ENCODE measurements at regions not wholly inside any gene's neighbourhood (a gene's known extent, or its start where the extent isn't known, plus 50 kb on each side); places are given as distances from the start of the nearest gene placed in this dataset.

GRCh38 chr18:53756610-53756972 lies 467.9 kb downstream of the MBD2 start:
- Histone ChIP-seq H3K27me3 (ENCODE audit: control insufficient read depth, insufficient read depth, low read length) (no peaks in the 10 kb centered on the region), H3K4me3 (ENCODE audit: low read depth, low read length) (no peak overlapping the region), H3K36me3 (ENCODE audit: control insufficient read depth, insufficient read depth, low read length) (no peaks in the 10 kb centered on the region)
- ChIA-PET CTCF (no interaction called here), POLR2A (no interaction called here)
- TF ChIP-seq, protein P1, sequence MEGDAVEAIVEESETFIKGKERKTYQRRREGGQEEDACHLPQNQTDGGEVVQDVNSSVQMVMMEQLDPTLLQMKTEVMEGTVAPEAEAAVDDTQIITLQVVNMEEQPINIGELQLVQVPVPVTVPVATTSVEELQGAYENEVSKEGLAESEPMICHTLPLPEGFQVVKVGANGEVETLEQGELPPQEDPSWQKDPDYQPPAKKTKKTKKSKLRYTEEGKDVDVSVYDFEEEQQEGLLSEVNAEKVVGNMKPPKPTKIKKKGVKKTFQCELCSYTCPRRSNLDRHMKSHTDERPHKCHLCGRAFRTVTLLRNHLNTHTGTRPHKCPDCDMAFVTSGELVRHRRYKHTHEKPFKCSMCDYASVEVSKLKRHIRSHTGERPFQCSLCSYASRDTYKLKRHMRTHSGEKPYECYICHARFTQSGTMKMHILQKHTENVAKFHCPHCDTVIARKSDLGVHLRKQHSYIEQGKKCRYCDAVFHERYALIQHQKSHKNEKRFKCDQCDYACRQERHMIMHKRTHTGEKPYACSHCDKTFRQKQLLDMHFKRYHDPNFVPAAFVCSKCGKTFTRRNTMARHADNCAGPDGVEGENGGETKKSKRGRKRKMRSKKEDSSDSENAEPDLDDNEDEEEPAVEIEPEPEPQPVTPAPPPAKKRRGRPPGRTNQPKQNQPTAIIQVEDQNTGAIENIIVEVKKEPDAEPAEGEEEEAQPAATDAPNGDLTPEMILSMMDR (IDR thresholded peaks at IDR 0.05; ENCODE audit: insufficient read depth, low read depth, low read length): no peak
- no peak for DNase-seq (ENCODE audit: low read depth)

- DNase-seq (ENCODE audit: low read depth): no peak
- Histone ChIP-seq H3K36me3 (ENCODE audit: control insufficient read depth, insufficient read depth, low read length) (no peaks in the 10 kb centered on the region), H3K4me3 (ENCODE audit: low read depth, low read length) (no peak overlapping the region), H3K27me3 (ENCODE audit: control insufficient read depth, insufficient read depth, low read length) (no peaks in the 10 kb centered on the region)
- ChIA-PET POLR2A (no interaction called here), CTCF (no interaction called here)
- TF ChIP-seq, protein P1 (IDR thresholded peaks at IDR 0.05; ENCODE audit: insufficient read depth, low read depth, low read length): no peak
Measured at GRCh38 chr18:53755914-53756609, 468.4 kb downstream of the MBD2 start.

- DNase-seq (ENCODE audit: low read depth): no peak
- Histone ChIP-seq H3K27me3 (ENCODE audit: control insufficient read depth, insufficient read depth, low read length) (no peaks in the 10 kb centered on the region), H3K4me3 (ENCODE audit: low read depth, low read length) (no peak overlapping the region), H3K36me3 (ENCODE audit: control insufficient read depth, insufficient read depth, low read length) (no peaks in the 10 kb centered on the region)
- CTCF ChIA-PET: no interaction called here
- POLR2A ChIA-PET: no interaction called here
- TF ChIP-seq, protein P1 (IDR thresholded peaks at IDR 0.05; ENCODE audit: insufficient read depth, low read depth, low read length): no peak
Measured at GRCh38 chr18:53754154-53754553, 470.3 kb downstream of the MBD2 start.

GRCh38 chr18:53753601-53754000 lies 470.9 kb downstream of the MBD2 start:
- POLR2A ChIA-PET: no interaction called here
- Histone ChIP-seq H3K27me3 (ENCODE audit: control insufficient read depth, insufficient read depth, low read length) (no peaks in the 10 kb centered on the region), H3K4me3 (ENCODE audit: low read depth, low read length) (no peak overlapping the region), H3K36me3 (ENCODE audit: control insufficient read depth, insufficient read depth, low read length) (no peaks in the 10 kb centered on the region)
- DNase-seq (ENCODE audit: low read depth): no peak
- CTCF ChIA-PET: no interaction called here
- TF ChIP-seq, protein P1 (IDR thresholded peaks at IDR 0.05; ENCODE audit: insufficient read depth, low read depth, low read length): no peak

DNA sequence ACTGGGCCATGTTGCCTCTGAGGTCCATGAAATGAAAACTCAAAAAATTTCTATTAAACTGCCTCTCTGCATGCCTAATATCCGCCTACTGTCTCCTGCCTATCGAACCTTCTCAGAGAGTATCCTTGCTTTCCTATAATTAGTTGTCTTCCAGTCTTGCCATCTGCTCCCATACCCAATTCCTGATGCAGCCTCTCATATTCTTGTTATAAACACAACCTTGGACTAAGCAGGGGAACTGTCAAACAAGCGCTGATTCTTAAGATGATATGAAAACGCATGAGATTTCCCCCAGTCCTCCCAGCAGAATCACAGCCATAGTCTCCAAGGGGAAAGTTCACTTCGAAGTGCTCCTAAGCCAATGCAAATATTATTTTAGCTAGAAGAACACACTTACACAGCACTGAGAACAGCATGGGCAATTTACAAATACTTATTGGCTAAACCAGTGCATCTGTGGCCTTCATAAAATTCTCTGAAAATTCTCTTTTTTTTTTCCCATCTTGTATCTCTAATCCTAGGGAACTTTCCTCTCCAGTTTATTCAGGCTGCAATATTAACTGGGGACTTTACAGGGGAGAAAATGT lies 471.6 kb downstream of the MBD2 start:
- ChIA-PET CTCF (no interaction called here), POLR2A (no interaction called here)
- Histone ChIP-seq H3K27me3 (ENCODE audit: control insufficient read depth, insufficient read depth, low read length) (no peaks in the 10 kb centered on the region), H3K4me3 (ENCODE audit: low read depth, low read length) (no peak overlapping the region), H3K36me3 (ENCODE audit: control insufficient read depth, insufficient read depth, low read length) (no peaks in the 10 kb centered on the region)
- no peak for DNase-seq (ENCODE audit: low read depth)
- TF ChIP-seq, protein P1 (IDR thresholded peaks at IDR 0.05; ENCODE audit: insufficient read depth, low read depth, low read length): no peak

All from BJ (cell line).